Colonic mucosa (tissue), 4 donors: ENCODE measurements at regions not wholly inside any gene's neighbourhood (a gene's known extent, or its start where the extent isn't known, plus 50 kb on each side); places are given as distances from the start of the nearest gene placed in this dataset.

Experiments
- DNase-seq: peaks from one replicate; pipeline ENCODE4 v3.0.0-alpha.2; 2020
- H3K27ac ChIP-seq: fragments of 200-600 bp; one replicate; pipeline ENCODE4 v1.8.0; 2021
- H3K27me3 ChIP-seq: fragments of 200-600 bp; one replicate; pipeline ENCODE4 v1.8.0; 2021
- H3K36me3 ChIP-seq: fragments of 200-600 bp; one replicate; pipeline ENCODE4 v1.8.0; 2021
- H3K4me1 ChIP-seq: fragments of 200-600 bp; one replicate; pipeline ENCODE4 v1.8.0; 2021; ENCODE audit warnings: mild to moderate bottlenecking
- H3K4me3 ChIP-seq: fragments of 200-600 bp; one replicate; pipeline ENCODE4 v1.8.0; 2021
- H3K9ac ChIP-seq, 2 donors: one replicate each; pipeline ENCODE4 v1.7.0; 2013; ENCODE audit warnings: control low read depth in 2 of 2, low read depth in 2 of 2, low read length in 2 of 2
- H3K9me3 ChIP-seq: fragments of 200-600 bp; one replicate; pipeline ENCODE4 v1.8.0; 2021
- CTCF ChIP-seq: fragments of 200-600 bp; IDR thresholded peaks from one replicate; pipeline ENCODE4 v1.8.0; 2022; ENCODE audit warnings: antibody characterized with exemption, mild to moderate bottlenecking
- intact Hi-C: fragments of 100-400 bp; cut with DNase I; formaldehyde crosslinking; loops from one replicate; pipeline ENCODE4 v1.14.1; 2022
- donor health status: healthy.
- donor health status: DM: no; HTN: no; CAD: no.
- donor health status: DM: no; HTN: no; CAD: no.

GRCh38 chr16:85527042-85527766, 85.9 kb upstream of the GSE1 start:
- Histone ChIP-seq H3K36me3 (no peaks in the 10 kb centered on the region), H3K4me3 (no peak overlapping the region), H3K9ac (no peak overlapping the region), H3K27me3 (no peaks in the 10 kb centered on the region), H3K9me3 (no peaks in the 10 kb centered on the region), H3K27ac (no peak overlapping the region), H3K4me1 (peaks cover 8% of the 10 kb centered on the region)
- no peak for DNase-seq
- intact Hi-C loops: no loop called here
- TF ChIP-seq CTCF: no peak

- Histone ChIP-seq H3K9me3 (no peaks in the 10 kb centered on the region), H3K9ac (no peak overlapping the region), H3K36me3 (no peaks in the 10 kb centered on the region), H3K27me3 (no peaks in the 10 kb centered on the region), H3K27ac (no peak overlapping the region), H3K4me3 (no peak overlapping the region), H3K4me1 (peaks cover 8% of the 10 kb centered on the region)
- TF ChIP-seq CTCF: no peak
- no peak for DNase-seq
- intact Hi-C loops: no loop called here
These were observed 85.3 kb upstream of the GSE1 start for GRCh38 chr16:85527767-85528297.

DNA sequence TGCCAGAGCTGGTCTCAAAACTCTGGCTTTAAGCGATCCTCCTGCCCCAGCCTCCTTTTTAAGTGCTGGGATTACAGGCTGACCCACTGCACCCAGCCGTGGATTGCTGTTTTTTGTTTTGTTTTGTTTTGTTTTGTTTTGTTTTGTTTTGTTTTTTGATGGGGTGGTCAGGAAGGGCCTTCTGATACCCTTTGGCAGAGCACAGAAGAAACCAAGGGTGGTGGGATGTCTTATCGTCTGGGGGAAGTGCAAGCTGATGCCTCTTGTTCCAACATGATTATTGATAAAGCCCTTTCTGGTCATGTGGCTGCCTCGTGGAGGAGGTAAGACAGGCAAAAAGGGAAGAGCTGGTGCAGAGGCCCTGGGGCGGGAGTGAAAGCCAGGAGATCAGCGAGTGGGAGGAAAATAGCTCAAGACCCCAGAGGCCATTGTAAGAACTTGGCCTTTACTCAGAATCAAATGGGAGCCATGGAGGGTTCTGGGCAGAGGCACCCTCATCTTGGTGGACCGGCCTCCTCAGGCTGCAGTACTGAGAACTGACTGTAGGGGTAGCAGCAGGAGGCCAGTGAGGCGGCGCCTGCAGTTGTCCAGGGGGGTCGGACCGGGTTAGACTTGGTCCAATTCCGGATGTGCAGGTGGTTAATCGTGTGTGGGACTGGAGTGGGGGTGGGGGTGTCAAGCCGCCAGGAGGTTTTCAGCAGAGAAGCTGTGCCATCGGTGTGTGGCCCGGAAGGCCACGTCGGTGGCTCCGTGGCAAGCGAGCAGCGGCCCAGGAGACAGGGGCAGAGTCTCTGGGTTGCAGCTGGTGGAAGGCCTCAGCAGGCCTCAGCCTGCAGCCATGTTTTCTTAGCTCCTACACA, 84.4 kb upstream of the GSE1 start:
- H3K9ac ChIP-seq: no peak overlapping the region
- no peaks in the 10 kb centered on the region for H3K9me3 ChIP-seq
- no peak for TF ChIP-seq CTCF
- intact Hi-C loops: no loop called here
- H3K4me1 ChIP-seq: peaks cover 3% of the 10 kb centered on the region
- H3K4me3 ChIP-seq: no peak overlapping the region
- H3K27me3 ChIP-seq: no peaks in the 10 kb centered on the region
- DNase-seq: no peak
- H3K36me3 ChIP-seq: no peaks in the 10 kb centered on the region
- H3K27ac ChIP-seq: no peak overlapping the region

GRCh38 chr16:85529489-85530369, 83.4 kb upstream of the GSE1 start:
- Histone ChIP-seq H3K9me3 (no peaks in the 10 kb centered on the region), H3K4me3 (no peak overlapping the region), H3K9ac (no peak overlapping the region), H3K27me3 (no peaks in the 10 kb centered on the region), H3K36me3 (no peaks in the 10 kb centered on the region), H3K4me1 (no peaks in the 10 kb centered on the region), H3K27ac (no peak overlapping the region)
- intact Hi-C loops: no loop called here
- DNase-seq: no peak
- no peak for TF ChIP-seq CTCF

DNA sequence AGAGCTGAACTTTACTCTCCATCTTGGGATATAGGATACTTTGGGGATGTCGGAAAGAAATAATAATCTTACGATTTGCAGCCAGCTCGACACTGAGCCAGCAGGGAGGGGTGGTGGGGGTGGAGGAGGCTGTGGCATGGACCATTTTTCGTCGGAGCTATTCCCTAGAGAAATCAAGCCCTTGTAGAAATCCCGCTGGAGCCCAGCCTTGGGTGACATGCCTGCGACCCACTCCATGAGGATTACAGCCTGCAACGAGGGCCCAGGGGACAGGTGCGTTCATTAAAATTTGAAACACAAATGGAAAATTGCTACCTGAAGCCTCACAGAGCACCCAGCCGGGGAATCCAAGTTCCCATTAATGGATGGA, 82.8 kb upstream of the GSE1 start:
- Histone ChIP-seq H3K4me3 (no peak overlapping the region), H3K4me1 (no peaks in the 10 kb centered on the region), H3K27ac (no peak overlapping the region), H3K27me3 (no peaks in the 10 kb centered on the region), H3K9me3 (no peaks in the 10 kb centered on the region), H3K9ac (no peak overlapping the region), H3K36me3 (no peaks in the 10 kb centered on the region)
- intact Hi-C loops: no loop called here
- no peak for DNase-seq
- TF ChIP-seq CTCF: no peak
